ENCODE measurements at regions not wholly inside any gene's neighbourhood (a gene's known extent, or its start where the extent isn't known, plus 50 kb on each side); places are given as distances from the start of the nearest gene placed in this dataset.
"Not testable (repeated sequence)": the region's sequence is repeated elsewhere in the genome, so short reads cannot be mapped to it uniquely, and the experiment has no call there.

- DNase-seq, result not testable (repeated sequence)
Measured at GRCh38 chr2:240243049-240243448, 102.6 kb upstream of the OTOS start.

- DNase-seq, result no peak
Measured at GRCh38 chr2:240244543-240244942, 104.1 kb upstream of the OTOS start.

DNA sequence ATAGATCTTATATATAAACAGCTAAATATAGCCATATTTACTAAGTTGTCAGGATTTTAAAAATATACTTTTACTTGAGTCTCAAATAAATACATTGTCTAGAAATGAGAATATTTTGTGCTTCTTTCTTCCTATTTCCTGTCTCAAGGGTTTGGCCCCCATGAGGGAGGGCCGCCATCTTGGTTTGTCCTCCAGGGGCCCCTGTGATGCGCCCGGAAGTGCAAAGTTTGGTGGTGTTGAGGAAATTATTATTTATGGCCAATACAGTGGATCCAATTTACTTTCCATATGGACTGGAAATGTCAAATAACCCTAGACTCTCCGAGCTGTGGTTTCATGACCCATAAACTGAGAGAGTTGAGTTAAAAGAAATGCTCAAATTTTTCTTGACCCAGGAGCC, 104.7 kb upstream of the OTOS start:
- DNase-seq, result no peak

- DNase-seq, result no peak
Measured at GRCh38 chr2:240245706-240246105, 105.2 kb upstream of the OTOS start.

GRCh38 chr2:240246173-240246820, 105.8 kb upstream of the OTOS start:
- no peak for DNase-seq

- no peak for DNase-seq
Measured at GRCh38 chr2:240247241-240247867, 106.9 kb upstream of the OTOS start.

DNA sequence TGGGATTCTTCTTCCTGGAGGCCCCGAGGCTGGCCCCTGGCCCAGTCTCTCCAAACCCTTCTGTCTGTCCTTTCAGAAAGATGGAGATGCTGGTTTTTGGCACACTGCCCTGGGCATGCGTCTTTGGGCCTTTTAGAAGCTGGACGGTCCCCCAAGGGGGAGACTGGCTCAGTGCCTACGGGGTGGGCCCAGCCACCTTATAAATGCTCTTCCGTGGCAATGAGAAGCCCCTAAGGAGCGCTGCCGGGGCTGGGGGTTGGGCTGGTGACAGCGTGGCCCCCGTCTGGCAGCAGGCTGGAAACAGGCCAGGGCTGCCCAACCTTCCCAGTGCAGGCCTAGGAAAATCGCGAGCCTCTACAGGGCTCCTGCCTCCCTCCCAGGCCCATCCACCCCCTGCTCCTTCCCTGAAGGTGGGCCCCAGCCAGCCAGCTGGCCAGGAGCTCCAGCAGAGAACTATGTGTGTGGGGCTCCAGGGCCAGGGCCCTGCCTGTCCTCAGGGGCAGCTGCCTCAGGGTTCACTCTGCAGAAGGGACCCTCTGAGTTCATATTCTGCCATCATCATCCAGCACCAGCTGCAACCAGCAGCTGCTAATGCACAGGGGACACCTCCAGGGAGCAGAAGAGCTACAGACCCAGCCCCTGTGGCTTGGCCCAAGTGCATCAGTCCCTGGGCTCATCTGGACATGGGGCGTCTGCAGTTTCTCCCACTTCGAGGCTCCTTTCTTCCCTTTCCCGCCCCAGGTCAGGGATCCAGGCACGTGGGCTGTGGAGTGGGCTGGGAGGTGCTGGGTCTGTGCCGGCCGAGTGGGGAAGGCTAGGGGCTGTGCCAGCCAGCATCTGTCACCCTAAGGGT, 107.6 kb upstream of the OTOS start:
- DNase-seq, result no peak

- no peak for DNase-seq
Measured at GRCh38 chr2:240248721-240249422, 108.4 kb upstream of the OTOS start.

DNA sequence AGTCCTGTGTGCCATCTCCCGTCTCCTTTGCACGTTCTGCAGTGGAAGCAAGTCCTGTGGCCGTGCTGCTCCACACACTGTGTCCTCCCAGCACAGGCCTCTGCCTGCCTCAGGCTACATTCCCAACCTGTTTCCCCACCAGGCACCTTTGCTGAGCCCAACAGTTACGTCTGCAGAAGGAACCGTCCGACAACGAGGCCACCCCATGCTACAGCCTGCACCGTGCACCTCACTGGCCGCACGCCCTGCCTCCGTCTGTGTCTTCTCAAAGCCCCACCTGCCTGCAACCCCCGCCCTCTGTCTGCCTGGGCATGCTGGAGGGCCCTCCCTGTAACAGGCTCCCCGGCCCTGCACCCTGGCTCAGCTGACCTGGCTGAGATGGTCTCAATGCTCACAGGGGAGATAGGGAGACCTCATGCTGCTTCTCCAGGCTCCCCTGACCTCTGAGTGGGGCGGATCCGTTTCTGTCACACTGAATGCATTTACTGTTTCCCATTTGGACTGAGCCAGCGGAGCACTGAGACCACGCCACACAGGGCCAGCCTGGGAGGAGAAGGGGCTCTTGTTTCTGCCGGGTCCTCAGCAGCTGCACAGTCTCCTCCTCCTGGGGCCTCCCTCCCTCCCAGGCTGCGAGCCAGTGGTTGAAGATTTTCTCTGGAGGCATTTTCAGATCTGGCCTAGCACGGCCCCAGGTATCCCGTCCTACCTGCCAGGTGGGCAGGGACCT, 109.1 kb upstream of the OTOS start:
- no peak for DNase-seq

DNA sequence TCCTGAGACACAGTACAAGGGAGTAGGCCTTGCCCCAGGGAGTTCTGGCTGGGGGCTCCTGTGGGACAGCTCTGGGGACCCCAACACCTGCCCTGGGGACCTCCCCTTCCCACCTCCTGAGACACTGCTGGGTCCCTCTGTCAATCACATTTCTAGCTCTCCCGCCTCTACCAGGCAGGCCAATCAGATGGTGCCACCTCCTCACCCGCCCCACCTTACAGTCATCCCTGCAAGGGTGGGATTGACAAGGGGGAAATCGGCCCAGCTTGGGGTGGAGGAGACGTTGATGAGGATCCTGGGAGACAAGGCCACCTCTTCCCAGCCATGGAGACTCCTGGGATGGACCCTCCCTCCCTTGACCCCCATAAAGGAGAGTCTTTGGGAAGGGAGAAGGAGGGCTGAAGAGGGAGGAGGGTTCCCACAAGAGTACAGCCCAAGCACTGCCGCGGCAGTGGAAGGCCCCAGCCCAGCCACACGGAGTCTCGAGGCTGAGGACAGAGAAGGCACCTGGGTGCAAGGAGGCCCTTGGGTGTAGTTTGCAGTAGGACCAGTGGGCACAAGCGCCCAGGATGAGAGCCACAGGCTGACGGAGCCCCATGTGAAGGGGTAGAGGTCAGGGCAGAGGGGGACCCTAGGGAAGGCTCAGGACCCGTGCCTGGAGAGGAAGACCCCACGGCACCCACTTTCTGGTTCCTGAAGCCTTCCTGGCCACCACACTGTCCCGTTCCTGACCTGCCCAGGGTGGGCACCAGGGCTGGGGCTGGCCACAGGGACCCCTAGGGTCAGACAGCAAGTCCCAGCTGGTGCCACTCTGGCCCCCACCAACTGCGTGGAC, 109.9 kb upstream of the OTOS start:
- no peak for DNase-seq

- DNase-seq, result peak; percentile 92
Measured at GRCh38 chr2:240250985-240251847, 110.8 kb upstream of the OTOS start.

DNA sequence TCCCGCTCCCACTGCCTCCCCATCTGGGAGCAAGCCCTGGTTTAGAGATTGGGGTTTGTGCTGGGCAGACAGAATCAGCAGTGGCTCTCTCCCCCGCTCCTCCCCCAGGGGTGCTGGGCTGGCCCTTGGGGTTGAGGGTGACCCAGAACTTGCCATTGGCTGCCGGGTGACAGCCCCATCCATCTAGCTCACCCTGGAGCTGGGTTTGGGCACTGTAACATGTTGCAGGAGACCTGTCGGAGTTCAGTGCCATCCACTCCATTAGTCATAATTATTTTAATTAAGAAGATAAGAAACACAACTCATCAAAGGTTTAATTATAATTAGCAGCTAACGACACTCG, 111.4 kb upstream of the OTOS start:
- no peak for DNase-seq

- DNase-seq, result no peak
Measured at GRCh38 chr2:240252191-240252871, 111.9 kb upstream of the OTOS start.

GRCh38 chr2:240252872-240253511, 112.5 kb upstream of the OTOS start:
- DNase-seq, result no peak

DNA sequence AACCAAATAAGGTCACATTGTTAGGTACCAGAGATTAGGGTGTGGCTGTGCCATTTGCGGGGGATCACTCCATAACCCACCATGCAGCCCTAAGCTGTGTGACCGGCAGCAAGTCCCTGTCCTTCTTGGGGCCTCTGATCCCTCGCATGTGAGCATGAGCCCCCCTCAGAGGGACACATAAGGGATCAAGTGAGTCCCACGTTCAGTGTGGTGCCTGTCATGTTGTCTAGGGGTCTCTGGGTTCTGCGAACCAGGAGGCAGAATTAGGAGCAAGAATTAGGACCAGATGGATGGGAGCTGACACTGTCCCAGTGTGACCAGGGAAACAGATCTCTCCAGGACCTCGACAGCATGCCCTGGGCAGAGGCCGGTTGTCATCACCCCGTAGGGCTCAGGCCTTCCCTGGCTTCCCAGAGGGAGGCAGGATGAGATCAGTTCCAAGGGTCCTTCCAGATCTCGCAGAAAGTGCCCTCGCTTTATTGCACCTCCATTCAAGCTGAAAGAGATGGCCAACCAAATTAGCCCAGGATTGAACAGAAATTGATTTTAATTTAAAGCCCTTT, 113.2 kb upstream of the OTOS start:
- no peak for DNase-seq

- no peak for DNase-seq
Measured at GRCh38 chr2:240254337-240255164, 114.1 kb upstream of the OTOS start.

DNA sequence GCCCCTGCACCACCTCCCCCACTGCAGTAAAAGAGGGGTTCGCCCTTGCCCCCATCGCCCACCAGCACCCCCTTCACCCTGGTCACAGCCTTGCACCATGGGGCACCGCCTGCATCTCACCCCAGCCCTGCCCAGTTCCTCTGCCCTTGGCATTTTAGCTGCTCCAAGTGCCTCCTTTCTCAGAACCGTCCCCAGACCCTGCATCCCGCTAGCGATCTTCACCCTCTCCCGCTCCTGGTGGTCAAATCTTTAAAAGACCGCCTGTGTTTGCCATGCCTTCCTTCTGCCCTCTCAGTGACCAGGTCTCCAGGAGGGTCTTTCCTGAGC, 114.7 kb upstream of the OTOS start:
- no peak for DNase-seq

Measured in EL (cell line).